ENCODE measurements at regions not wholly inside any gene's neighbourhood (a gene's known extent, or its start where the extent isn't known, plus 50 kb on each side); places are given as distances from the start of the nearest gene placed in this dataset.
"Not testable (repeated sequence)": the region's sequence is repeated elsewhere in the genome, so short reads cannot be mapped to it uniquely, and the experiment has no call there.

DNA sequence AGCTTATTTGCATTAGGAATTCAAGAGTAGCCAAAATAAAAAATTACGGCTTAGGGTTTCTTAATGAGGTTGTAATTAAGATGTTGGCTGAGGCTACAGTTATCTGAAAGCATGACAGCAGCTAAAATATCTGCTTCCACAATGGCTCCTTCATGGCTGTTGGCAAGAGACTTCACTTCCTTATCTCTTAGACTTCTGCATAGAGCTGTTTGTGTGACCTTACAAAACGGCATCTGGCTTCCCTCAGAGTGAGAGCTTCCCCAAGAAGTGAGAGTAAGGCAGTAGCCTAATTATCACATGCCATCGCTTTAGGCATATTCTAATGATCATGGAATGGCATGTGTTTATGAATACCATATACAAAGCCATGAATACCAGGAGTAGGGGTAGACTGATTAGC is 57.6 kb downstream of the CCDC59 start:
- H3K4me3 ChIP-seq (ENCODE audit: low read depth, low read length), result no peak overlapping the region
- TF ChIP-seq, protein P1, sequence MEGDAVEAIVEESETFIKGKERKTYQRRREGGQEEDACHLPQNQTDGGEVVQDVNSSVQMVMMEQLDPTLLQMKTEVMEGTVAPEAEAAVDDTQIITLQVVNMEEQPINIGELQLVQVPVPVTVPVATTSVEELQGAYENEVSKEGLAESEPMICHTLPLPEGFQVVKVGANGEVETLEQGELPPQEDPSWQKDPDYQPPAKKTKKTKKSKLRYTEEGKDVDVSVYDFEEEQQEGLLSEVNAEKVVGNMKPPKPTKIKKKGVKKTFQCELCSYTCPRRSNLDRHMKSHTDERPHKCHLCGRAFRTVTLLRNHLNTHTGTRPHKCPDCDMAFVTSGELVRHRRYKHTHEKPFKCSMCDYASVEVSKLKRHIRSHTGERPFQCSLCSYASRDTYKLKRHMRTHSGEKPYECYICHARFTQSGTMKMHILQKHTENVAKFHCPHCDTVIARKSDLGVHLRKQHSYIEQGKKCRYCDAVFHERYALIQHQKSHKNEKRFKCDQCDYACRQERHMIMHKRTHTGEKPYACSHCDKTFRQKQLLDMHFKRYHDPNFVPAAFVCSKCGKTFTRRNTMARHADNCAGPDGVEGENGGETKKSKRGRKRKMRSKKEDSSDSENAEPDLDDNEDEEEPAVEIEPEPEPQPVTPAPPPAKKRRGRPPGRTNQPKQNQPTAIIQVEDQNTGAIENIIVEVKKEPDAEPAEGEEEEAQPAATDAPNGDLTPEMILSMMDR (IDR thresholded peaks at IDR 0.05; ENCODE audit: insufficient read depth, low read depth, low read length), result no peak
- DNase-seq (ENCODE audit: low read depth), result no peak

DNA sequence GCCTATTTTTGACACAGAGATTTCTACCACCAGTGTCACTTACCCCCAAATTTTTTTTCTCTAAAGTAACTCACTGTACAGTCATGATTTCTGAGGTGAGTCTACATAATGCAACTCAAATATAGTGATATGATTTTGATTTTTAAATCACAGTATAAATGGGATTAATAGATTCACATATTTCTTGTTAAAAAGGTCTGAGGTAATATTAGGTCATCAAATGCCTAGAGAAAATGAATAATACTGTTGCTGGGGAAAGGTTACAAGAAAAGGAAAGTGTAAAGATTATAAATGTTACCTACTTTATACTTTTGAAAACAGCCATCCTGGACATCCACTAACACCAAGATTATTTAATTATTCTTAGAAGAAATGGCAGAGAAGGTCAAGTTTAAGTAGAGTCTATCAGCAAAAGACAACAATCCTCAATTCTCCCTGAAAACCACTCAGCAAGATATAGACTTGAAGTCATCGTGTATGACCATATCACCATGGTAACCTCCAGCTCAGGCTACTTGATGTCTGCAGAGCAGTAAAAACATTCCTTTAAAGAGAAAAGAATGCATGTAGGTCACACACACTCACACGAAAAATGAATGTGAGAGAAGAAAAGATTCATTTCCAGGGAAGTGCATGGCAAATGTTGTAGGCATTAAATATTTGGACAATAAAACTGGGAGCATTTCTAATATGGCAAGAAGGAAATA is 58.7 kb downstream of the CCDC59 start:
- H3K4me3 ChIP-seq (ENCODE audit: low read depth, low read length), result no peak overlapping the region
- TF ChIP-seq, protein P1 (IDR thresholded peaks at IDR 0.05; ENCODE audit: insufficient read depth, low read depth, low read length), result no peak
- DNase-seq (ENCODE audit: low read depth), result peak; percentile 2

DNA sequence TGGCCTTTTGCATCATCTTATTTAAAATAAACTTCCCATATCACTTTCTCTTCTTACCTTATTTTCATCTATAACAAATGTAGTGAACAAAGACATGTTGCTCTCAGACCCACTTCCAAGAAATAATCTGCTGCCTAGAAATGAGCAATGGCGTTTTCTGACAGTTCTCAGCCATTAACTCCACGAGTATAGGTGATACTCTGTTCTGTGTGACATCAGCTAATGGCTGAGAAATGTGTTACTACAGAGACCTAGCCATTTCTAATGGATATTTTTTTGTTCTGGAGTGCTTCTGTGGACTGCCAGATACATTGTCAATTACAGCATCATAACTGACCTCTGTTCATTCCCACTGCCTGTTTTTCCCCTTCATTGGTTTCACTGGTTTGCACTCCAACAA is 67.8 kb downstream of the CCDC59 start:
- H3K4me3 ChIP-seq (ENCODE audit: low read depth, low read length), result no peak overlapping the region
- no peak for DNase-seq (ENCODE audit: low read depth)
- TF ChIP-seq, protein P1 (IDR thresholded peaks at IDR 0.05; ENCODE audit: insufficient read depth, low read depth, low read length), result no peak

DNA sequence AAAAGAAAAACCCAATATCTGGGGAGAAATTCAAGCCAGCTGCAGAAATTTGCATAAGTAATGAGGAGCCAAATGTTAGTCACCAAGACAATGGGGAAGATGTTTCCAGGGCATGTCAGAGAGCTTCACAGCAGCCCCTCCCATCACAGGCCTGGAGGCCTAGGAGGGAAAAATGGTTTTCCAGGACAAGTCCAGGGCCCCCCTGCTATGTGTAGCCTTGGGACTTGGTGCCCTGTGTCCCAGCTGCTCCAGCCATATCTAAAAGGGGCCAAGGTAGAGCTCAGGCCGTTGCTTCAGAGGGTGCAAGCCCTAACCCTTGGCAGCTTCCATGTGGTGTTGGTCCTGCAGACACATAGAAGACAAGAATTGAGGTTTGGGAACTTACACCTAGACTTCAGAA is 76.9 kb downstream of the CCDC59 start:
- DNase-seq (ENCODE audit: low read depth); H3K4me3 ChIP-seq (ENCODE audit: low read depth, low read length): not testable (repeated sequence)

DNA sequence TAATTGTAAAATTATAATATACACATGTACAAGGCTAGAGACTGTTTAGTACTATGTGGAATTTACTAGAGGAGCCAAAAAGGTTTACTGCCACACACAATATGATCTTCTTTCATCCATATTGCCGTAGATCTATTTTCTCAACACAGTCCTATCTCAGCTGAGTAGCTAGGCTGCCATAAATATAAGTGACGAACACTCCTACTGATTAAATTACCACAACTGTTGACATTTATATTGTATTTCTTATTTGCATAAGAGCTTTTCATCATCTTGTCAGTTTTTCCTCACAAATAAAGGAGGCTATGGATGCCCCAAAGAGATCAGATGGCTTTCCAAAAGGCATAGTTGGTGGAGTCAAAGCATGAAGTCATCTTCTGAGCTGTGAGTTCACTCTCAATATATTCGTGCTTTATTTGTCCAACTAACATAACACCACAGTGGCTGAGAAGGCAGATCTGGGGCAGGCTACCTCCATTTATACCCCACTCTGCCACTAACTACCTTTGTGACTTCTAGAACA is 78.6 kb downstream of the CCDC59 start:
- H3K4me3 ChIP-seq (ENCODE audit: low read depth, low read length), result no peak overlapping the region
- no peak for DNase-seq (ENCODE audit: low read depth)
- TF ChIP-seq, protein P1 (IDR thresholded peaks at IDR 0.05; ENCODE audit: insufficient read depth, low read depth, low read length), result no peak

DNA sequence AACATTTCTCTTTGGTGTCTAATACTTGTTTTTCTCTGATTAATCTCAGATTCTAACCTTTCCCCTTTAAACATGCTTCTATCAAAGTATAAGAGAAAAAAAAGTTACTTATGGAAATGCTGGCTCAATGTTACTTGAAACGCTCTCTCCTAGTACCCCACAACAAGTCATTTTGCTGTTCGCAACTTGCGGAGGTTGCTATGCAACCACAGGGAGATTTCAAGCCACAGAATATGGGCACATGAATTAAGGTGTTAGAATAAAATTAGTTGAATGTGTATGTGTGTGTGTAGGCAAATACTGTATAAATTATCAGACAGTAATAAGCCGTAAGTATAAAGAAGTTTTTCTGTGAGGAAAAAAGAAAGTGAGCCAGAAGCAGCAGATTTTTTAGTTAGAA is 80.6 kb downstream of the CCDC59 start:
- no peak for DNase-seq (ENCODE audit: low read depth)
- TF ChIP-seq, protein P1 (IDR thresholded peaks at IDR 0.05; ENCODE audit: insufficient read depth, low read depth, low read length), result no peak
- H3K4me3 ChIP-seq (ENCODE audit: low read depth, low read length), result no peak overlapping the region

DNA sequence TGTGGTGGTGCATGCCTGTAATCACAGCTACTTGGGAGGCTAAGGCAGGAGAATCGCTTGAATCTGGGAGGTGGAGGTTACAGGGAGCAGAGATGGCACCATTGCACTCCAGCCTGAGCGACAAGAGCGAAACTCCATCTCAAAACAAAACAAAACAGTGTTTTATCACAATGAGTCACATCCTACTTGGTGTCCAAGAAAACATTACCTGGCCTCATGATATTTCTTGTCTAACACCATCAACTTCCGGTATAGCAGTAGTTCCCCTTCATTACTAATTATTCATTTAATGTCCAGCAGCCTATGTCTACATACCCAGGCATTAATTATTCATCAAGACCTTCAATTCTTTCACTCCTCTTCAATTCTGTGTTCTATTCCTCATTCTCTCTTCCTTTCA is 115.5 kb downstream of the CCDC59 start:
- TF ChIP-seq, protein P1 (IDR thresholded peaks at IDR 0.05; ENCODE audit: insufficient read depth, low read depth, low read length), result no peak
- no peak for DNase-seq (ENCODE audit: low read depth)
- no peak overlapping the region for H3K4me3 ChIP-seq (ENCODE audit: low read depth, low read length)
